Gastroesophageal sphincter (tissue), 3 donors: ENCODE measurements at regions not wholly inside any gene's neighbourhood (a gene's known extent, or its start where the extent isn't known, plus 50 kb on each side); places are given as distances from the start of the nearest gene placed in this dataset.

ENCODE experiments used
- POLR2AphosphoS5 ChIP-seq: sonication (generic); formaldehyde crosslinking; IDR thresholded peaks from one replicate; pipeline ENCODE4 v1.6.1; 2017; ENCODE audit warnings: antibody characterized with exemption
- TF ChIP-seq, protein P1 (sequence below), 4 experiments: fragments of 200-600 bp in 2 of 4; fragments of 450-650 bp in 2 of 4; sonication (generic) in 1 of 4; IDR thresholded peaks; one replicate each; pipeline ENCODE4 v1.5.1; 2017 to 2019; ENCODE audit warnings: antibody characterized with exemption in 4 of 4, mild to moderate bottlenecking in 2 of 4, moderate library complexity in 2 of 4

DNA sequence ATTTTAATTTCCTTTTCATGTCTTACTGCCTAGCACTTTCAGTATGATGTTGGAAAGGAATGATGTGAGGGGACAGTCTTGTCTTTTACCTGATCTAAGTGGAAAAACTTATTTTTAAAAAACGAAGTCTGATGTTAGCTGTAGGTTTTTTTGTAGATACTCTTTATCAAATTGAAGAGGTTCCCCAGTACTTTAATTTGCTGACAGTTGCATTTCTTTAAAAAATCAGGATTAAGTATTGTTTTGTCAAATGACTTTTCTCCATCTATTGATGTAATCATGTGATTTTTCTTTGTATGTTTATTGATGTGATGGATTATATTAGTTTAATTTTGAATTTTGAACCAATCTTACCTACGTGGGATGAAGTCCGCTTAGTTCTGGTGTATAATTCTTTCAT is 568.4 kb upstream of the AGA start:
- TF ChIP-seq, protein P1, sequence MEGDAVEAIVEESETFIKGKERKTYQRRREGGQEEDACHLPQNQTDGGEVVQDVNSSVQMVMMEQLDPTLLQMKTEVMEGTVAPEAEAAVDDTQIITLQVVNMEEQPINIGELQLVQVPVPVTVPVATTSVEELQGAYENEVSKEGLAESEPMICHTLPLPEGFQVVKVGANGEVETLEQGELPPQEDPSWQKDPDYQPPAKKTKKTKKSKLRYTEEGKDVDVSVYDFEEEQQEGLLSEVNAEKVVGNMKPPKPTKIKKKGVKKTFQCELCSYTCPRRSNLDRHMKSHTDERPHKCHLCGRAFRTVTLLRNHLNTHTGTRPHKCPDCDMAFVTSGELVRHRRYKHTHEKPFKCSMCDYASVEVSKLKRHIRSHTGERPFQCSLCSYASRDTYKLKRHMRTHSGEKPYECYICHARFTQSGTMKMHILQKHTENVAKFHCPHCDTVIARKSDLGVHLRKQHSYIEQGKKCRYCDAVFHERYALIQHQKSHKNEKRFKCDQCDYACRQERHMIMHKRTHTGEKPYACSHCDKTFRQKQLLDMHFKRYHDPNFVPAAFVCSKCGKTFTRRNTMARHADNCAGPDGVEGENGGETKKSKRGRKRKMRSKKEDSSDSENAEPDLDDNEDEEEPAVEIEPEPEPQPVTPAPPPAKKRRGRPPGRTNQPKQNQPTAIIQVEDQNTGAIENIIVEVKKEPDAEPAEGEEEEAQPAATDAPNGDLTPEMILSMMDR (IDR thresholded peaks at IDR 0.05), result no peak
- no peak for TF ChIP-seq POLR2AphosphoS5
